GM12878 (cell line): ENCODE measurements at regions not wholly inside any gene's neighbourhood (a gene's known extent, or its start where the extent isn't known, plus 50 kb on each side); places are given as distances from the start of the nearest gene placed in this dataset.

Experiments used
- ATAC-seq: fragments of 200-7000 bp; cut with Tn5 transposase; 3 replicates; pipeline ENCODE4 v1.9.1; 2020; ENCODE audit warnings: mild to moderate bottlenecking, moderate library complexity
- BruUV-seq: library from RNA; stranded (reverse); fragments of 400-500 nt; replicated peaks from 2 replicates; lab custom pipeline; 2021; lab: Mats Ljungman, UMichigan
- CTCF ChIA-PET: fragments of 300-600 bp; sonication (Branson Sonifier 250); formaldehyde crosslinking; extraction: SDS; loops from one replicate; lab custom pipeline; 2021; ENCODE audit warnings: inconsistent platforms; lab: Yijun Ruan, JAX
- POLR2A ChIA-PET: fragments of 350-600 bp; formaldehyde crosslinking; extraction: SDS; loops from one replicate; lab custom pipeline; 2021; ENCODE audit warnings: inconsistent platforms; lab: Charles Lee
- RAD21 ChIA-PET: fragments of 300-600 bp; sonication (Branson Sonifier 250); formaldehyde crosslinking; loops from one replicate; lab custom pipeline; 2023; ENCODE audit warnings: antibody characterized with exemption; ENCODE audit not compliant: unreplicated experiment; lab: Charles Lee
- SMC1A ChIA-PET: fragments of 300-600 bp; sonication (Branson Sonifier 250); formaldehyde crosslinking; loops from one replicate; lab custom pipeline; 2023; ENCODE audit not compliant: unreplicated experiment, uncharacterized antibody; lab: Charles Lee
- DNase-seq: peaks from one replicate; pipeline ENCODE4 v3.0.0-alpha.2; 2011; ENCODE audit warnings: low read depth, low spot score
- FAIRE-seq: peaks from 3 replicates; lab custom pipeline; 2011; peaks lifted over from hg19 to GRCh38; lab: Jason Lieb, UNC
- H2AFZ ChIP-seq: 2 replicates; pipeline ENCODE4 v1.6.0; 2011; ENCODE audit warnings: low read depth, low read length, control low read depth; ENCODE audit not compliant: control insufficient read depth
- H3K27ac ChIP-seq: 2 replicates; pipeline ENCODE4 v1.5.1; 2011; ENCODE audit warnings: control low read depth; ENCODE audit not compliant: control insufficient read depth, insufficient read depth
- H3K27me3 ChIP-seq, 2 experiments: replicated peaks in 1 of 2; 2 replicates each; pipeline versions ENCODE4 v1.6.0 to v1.6.1; 2011; ENCODE audit warnings: low read length in 1 of 2; ENCODE audit not compliant: control insufficient read depth in 2 of 2, insufficient read depth in 2 of 2
- H3K36me3 ChIP-seq, 2 experiments: 2 replicates each; pipeline ENCODE4 v1.5.1; 2011; ENCODE audit warnings: low read length in 1 of 2; ENCODE audit not compliant: control insufficient read depth in 2 of 2, insufficient read depth in 2 of 2
- H3K4me1 ChIP-seq: 2 replicates; pipeline ENCODE4 v1.6.1; 2011; ENCODE audit warnings: mild to moderate bottlenecking, low read length, moderate library complexity, mixed read lengths; ENCODE audit not compliant: control insufficient read depth, insufficient read depth
- H3K4me2 ChIP-seq: 2 replicates; pipeline ENCODE4 v1.6.0; 2011; ENCODE audit warnings: control low read depth; ENCODE audit not compliant: control insufficient read depth, insufficient read depth
- H3K4me3 ChIP-seq: fragments of 200-600 bp; sonication (generic); 2 replicates; pipeline ENCODE4 v1.5.1; 2016
- H3K79me2 ChIP-seq: 2 replicates; pipeline ENCODE4 v1.6.0; 2011; ENCODE audit warnings: low read length; ENCODE audit not compliant: control insufficient read depth, insufficient read depth
- H3K9ac ChIP-seq: 2 replicates; pipeline ENCODE4 v1.8.0; 2011; ENCODE audit warnings: low read length, control low read depth, mixed read lengths; ENCODE audit not compliant: control insufficient read depth, insufficient read depth
- H3K9me3 ChIP-seq: replicated peaks from 3 replicates; pipeline ENCODE4 v1.5.1; 2011; ENCODE audit warnings: mild to moderate bottlenecking, low read length; ENCODE audit not compliant: control insufficient read depth, insufficient read depth
- H4K20me1 ChIP-seq: 2 replicates; pipeline ENCODE4 v1.6.0; 2011; ENCODE audit not compliant: control insufficient read depth, insufficient read depth
- CHD1 ChIP-seq: IDR thresholded peaks from 2 replicates; pipeline ENCODE4 v1.6.1; 2012; ENCODE audit warnings: low read depth, low read length, improper control_type of control experiment
- CHD4 ChIP-seq: fragments of 200-600 bp; sonication (generic); IDR thresholded peaks from 2 replicates; pipeline ENCODE4 v1.6.1; 2016; ENCODE audit warnings: mild to moderate bottlenecking
- DPF2 ChIP-seq: fragments of 450-650 bp; IDR thresholded peaks from 2 replicates; pipeline ENCODE4 v1.6.1; 2017; ENCODE audit warnings: mild to moderate bottlenecking
- ESRRA ChIP-seq: IDR thresholded peaks from 2 replicates; pipeline ENCODE4 v1.6.1; 2012; ENCODE audit warnings: mild to moderate bottlenecking, low read length, improper control_type of control experiment
- JUND ChIP-seq: IDR thresholded peaks from 2 replicates; pipeline ENCODE4 v1.6.1; 2012; ENCODE audit warnings: low read depth, mild to moderate bottlenecking, low read length, improper control_type of control experiment, moderate library complexity
- NKRF ChIP-seq: fragments of 450-650 bp; conservative IDR thresholded peaks from 2 replicates; pipeline ENCODE4 v1.6.1; 2017; ENCODE audit warnings: mild to moderate bottlenecking, moderate library complexity
- NRF1 ChIP-seq: conservative IDR thresholded peaks from 2 replicates; pipeline ENCODE4 v1.6.1; 2011; ENCODE audit warnings: mild to moderate bottlenecking, low read depth, low read length, improper control_type of control experiment
- PAX5 ChIP-seq: IDR thresholded peaks from 2 replicates; pipeline ENCODE4 v1.6.1; 2011; ENCODE audit warnings: low read depth, low read length, borderline replicate concordance
- SMAD1 ChIP-seq: fragments of 450-650 bp; IDR thresholded peaks from 2 replicates; pipeline ENCODE4 v1.6.1; 2018; ENCODE audit warnings: mild to moderate bottlenecking, low read depth; ENCODE audit not compliant: partially characterized antibody
- SPI1 ChIP-seq: IDR thresholded peaks from 2 replicates; pipeline ENCODE4 v1.6.1; 2011; ENCODE audit warnings: low read depth, mild to moderate bottlenecking, low read length, moderate library complexity, borderline replicate concordance; ENCODE audit not compliant: insufficient read depth
- YY1 ChIP-seq: IDR thresholded peaks from 2 replicates; pipeline ENCODE4 v1.6.1; 2011; ENCODE audit warnings: low read depth, mild to moderate bottlenecking, low read length
- in situ Hi-C: fragments of 300-500 bp; cut with MboI; formaldehyde crosslinking; loops from 9 replicates; pipeline ENCODE4 v1.14.3; 2018; ENCODE audit warnings: mixed read lengths
- intact Hi-C: fragments of 100-400 bp; cut with micrococcal nuclease; formaldehyde crosslinking; loops from one replicate; pipeline ENCODE4 v1.14.2; 2022; ENCODE audit not compliant: unreplicated experiment
- TF ChIP-seq, protein P1 (sequence below): IDR thresholded peaks from 2 replicates; pipeline ENCODE4 v1.6.1; 2012; ENCODE audit warnings: mild to moderate bottlenecking, low read depth, low read length
- TF ChIP-seq, protein P2 (sequence below): fragments of 450-650 bp; IDR thresholded peaks from 2 replicates; pipeline ENCODE4 v1.6.1; 2017; ENCODE audit warnings: borderline replicate concordance

DNA sequence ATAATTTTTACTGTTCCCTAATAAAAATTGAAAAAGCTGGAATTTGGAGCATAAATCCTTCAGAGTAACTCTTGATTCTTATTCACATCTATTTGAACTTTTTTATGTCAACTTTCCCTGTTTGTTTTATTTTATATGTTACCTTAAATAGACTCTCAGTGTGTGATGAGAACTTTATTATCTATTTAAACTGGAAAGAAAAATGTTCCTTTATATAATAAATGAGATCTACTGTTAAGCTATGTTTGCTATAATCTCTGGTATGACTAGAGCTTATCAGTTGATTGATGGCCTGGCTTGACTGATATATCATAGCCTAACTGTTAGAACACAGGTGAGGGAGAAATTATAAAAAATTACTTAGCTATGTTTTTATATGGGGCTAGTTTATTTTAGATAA lies 330.6 kb upstream of the EPHA6 start:
- no peak for TF ChIP-seq PAX5
- TF ChIP-seq, protein P1, sequence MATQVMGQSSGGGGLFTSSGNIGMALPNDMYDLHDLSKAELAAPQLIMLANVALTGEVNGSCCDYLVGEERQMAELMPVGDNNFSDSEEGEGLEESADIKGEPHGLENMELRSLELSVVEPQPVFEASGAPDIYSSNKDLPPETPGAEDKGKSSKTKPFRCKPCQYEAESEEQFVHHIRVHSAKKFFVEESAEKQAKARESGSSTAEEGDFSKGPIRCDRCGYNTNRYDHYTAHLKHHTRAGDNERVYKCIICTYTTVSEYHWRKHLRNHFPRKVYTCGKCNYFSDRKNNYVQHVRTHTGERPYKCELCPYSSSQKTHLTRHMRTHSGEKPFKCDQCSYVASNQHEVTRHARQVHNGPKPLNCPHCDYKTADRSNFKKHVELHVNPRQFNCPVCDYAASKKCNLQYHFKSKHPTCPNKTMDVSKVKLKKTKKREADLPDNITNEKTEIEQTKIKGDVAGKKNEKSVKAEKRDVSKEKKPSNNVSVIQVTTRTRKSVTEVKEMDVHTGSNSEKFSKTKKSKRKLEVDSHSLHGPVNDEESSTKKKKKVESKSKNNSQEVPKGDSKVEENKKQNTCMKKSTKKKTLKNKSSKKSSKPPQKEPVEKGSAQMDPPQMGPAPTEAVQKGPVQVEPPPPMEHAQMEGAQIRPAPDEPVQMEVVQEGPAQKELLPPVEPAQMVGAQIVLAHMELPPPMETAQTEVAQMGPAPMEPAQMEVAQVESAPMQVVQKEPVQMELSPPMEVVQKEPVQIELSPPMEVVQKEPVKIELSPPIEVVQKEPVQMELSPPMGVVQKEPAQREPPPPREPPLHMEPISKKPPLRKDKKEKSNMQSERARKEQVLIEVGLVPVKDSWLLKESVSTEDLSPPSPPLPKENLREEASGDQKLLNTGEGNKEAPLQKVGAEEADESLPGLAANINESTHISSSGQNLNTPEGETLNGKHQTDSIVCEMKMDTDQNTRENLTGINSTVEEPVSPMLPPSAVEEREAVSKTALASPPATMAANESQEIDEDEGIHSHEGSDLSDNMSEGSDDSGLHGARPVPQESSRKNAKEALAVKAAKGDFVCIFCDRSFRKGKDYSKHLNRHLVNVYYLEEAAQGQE: no peak
- TF ChIP-seq CHD4: no peak
- no peak for TF ChIP-seq YY1
- TF ChIP-seq CHD1: no peak
- no peak for TF ChIP-seq SPI1
- no peak for TF ChIP-seq NRF1
- no peak for TF ChIP-seq NKRF
- TF ChIP-seq DPF2: no peak
- TF ChIP-seq JUND: no peak
- TF ChIP-seq SMAD1: no peak
- TF ChIP-seq, protein P2, sequence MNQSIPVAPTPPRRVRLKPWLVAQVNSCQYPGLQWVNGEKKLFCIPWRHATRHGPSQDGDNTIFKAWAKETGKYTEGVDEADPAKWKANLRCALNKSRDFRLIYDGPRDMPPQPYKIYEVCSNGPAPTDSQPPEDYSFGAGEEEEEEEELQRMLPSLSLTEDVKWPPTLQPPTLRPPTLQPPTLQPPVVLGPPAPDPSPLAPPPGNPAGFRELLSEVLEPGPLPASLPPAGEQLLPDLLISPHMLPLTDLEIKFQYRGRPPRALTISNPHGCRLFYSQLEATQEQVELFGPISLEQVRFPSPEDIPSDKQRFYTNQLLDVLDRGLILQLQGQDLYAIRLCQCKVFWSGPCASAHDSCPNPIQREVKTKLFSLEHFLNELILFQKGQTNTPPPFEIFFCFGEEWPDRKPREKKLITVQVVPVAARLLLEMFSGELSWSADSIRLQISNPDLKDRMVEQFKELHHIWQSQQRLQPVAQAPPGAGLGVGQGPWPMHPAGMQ: no peak
- no peak for TF ChIP-seq ESRRA
- H3K27ac ChIP-seq: no peak overlapping the region
- BruUV-seq: no TSS peak
- no peaks in the 10 kb centered on the region for H3K27me3 ChIP-seq
- H3K4me3 ChIP-seq: no peak overlapping the region
- no peaks in the 10 kb centered on the region for H3K79me2 ChIP-seq
- H3K36me3 ChIP-seq: no peaks in the 10 kb centered on the region
- ChIA-PET SMC1A (interaction anchor here (0.6 kb wide), 1 partner anchor 63 kb away, joined by 3 read pairs; no protein-coding TSS in a partner anchor), RAD21 (no interaction called here), POLR2A (no interaction called here), CTCF (no interaction called here)
- FAIRE-seq (no peak), ATAC-seq (no peak), DNase-seq (no peak)
- H3K4me1 ChIP-seq: no peaks in the 10 kb centered on the region
- intact Hi-C loops (no loop called here), in situ Hi-C loops (no loop called here)
- no peak overlapping the region for H2AFZ ChIP-seq
- H4K20me1 ChIP-seq: no peaks in the 10 kb centered on the region
- H3K9ac ChIP-seq: no peak overlapping the region
- no peaks in the 10 kb centered on the region for H3K9me3 ChIP-seq
- H3K4me2 ChIP-seq: no peak overlapping the region
